ENCODE measurements at regions not wholly inside any gene's neighbourhood (a gene's known extent, or its start where the extent isn't known, plus 50 kb on each side); places are given as distances from the start of the nearest gene placed in this dataset.

DNA sequence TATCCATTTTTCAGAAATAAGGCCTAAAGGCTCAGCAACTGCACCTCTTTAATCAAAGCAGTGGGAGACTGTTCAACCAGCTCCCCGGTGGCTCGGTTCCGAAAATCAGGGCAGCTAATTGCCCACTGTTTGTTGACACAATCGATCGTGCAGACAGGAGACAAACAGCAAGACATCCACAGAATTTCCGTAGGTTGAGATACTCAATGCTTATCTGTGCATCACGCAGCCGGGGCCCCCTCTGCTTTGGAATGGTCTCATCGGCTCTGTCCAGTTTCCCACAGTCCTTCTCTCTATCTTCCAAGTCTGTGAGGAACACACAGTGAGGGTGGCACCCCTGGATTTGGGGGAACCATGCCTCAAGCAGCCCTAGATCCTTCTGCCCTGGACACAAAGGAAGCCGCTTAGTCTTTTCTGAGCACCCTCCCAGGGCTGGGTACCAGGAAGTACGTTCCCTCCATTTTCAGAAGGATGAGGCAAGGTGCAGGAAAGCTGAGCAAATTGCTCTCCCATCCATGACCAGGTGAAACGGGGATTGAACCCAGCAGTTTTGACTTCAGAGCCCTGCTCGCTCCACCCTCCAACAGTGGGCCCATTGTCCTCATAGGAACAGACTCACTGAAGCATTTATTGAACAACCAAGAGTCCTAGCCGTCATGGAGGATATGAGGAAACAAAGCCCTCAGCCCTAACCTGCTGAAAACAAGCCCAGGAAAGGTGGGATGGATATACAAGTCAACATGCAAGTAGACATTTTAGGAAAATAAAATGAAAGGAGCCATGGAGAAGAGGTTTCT lies 70.7 kb downstream of the C16orf95 start:
- DNase-seq = no peak

DNA sequence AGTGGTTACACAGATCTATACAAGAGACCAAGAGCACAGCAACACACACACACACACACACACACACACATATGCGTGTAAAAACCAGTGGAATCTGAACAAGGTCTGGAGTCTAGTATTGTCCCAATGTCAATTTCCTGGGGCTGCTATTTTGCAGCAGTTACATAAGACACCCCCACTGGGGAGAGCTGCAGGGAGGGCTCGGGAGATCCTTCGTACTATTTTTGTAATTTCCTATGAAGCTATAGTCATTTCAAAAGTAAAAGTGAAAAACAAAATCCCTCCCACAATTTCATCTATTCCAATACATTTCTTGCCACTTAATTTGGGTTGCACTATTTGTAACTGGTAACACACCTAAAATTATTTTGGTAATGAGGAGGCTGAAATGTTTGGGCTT lies 68.5 kb downstream of the C16orf95 start:
- DNase-seq = no peak

DNA sequence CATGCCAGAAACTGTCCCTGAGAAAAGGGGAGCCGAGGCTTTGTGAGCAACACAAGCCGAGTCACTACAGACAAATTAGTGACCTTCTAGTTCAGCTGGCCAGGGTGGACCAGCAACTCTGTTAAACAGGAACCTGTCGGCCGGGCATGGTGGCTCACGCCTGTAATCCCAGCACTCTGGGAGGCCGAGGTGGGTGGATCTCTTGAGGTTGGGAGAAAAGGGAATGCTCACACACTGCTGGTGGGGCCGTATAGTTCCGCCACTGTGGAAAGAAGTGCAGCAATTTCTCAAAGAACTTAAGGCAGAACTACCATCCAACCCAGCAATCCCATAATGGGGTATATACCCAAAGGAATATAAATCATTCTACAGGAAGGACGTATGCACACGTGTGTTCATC lies 67.8 kb downstream of the C16orf95 start:
- DNase-seq = no peak

DNA sequence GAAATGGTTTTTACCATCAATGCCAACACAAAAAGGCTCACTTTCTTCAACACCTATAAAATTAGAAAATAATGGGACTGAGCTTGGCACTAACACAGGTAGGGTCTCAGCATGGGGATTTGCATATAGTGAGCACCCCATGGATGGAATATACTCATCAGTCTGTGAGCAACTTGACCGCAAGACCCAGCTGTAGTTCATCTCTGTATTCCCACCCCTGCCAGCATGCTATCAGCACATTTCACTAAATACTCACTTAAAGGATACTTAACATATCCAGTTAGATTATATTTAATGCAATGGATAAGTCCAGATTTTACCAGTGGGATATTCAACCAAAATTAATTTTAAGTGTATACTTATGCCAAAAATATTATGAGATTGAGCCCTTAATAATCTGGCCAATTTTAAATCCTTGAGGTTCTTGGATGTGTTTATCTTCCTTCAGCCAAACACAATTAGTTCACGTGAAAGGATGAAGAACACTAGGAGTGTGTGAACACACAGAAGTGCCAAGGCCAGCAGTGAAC lies 66.7 kb downstream of the C16orf95 start:
- DNase-seq = no peak

DNA sequence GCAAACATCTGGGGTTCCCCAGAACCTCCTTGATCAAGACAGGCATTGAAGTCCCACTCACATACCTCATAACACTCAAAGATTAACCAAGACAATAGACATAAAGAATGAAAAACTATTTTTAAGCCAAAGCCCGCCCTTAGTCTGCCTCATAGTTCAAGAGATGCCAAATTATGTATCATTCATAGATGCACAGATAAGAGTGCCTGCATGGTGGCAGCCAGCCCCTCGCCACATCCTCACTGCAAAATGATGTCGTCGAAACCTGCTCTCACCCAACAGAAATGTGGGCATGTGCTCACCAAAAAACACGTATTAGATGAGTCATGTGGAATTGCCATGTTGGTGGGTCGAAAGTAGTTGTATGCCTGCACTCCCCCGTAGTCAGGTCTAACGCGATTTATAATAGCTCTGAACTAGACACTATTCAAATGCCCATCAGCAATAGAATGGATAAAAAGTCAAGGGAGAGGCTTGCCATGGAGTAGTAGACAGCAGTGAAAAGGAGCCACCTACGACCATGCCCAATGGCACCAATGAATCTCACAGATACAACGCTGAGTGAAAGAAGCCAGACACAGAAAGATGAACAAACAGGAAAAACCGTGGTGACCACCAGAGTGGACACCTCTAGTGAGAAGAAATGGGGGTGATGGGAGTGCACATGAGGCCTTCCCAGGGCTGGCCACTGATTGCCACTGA lies 64.8 kb downstream of the C16orf95 start:
- DNase-seq = no peak
